Stimulated activated naive CD8-positive, alpha-beta T cell treated with anti-CD3 and anti-CD28 coated beads, Interleukin-15, amount 100 ng/mL, for 72 hours (primary cell): ENCODE measurements at regions not wholly inside any gene's neighbourhood (a gene's known extent, or its start where the extent isn't known, plus 50 kb on each side); places are given as distances from the start of the nearest gene placed in this dataset.
A peak's percentile ranks its signal among the peaks of the same experiment; 100 is the strongest.
"Not testable (repeated sequence)": the region's sequence is repeated elsewhere in the genome, so short reads cannot be mapped to it uniquely, and the experiment has no call there.

ENCODE experiments used
- ATAC-seq: fragments of 150-1000 bp; cut with Tn5 transposase; 2 replicates; pipeline ENCODE4 v1.10.0; 2021; ENCODE audit warnings: mild to moderate bottlenecking, moderate library complexity
- DNase-seq, 2 donors: peaks; one replicate each; pipeline ENCODE4 v3.0.0; 2021 to 2022
- H3K27ac Mint-ChIP-seq, 2 donors: one replicate each; pipeline ENCODE4 v1.8.0; 2022; ENCODE audit warnings: mild to moderate bottlenecking in 2 of 2, mixed read lengths in 2 of 2, moderate library complexity in 2 of 2
- H3K27me3 Mint-ChIP-seq: one replicate; pipeline ENCODE4 v1.8.0; 2022; ENCODE audit warnings: mixed read lengths
- H3K4me1 Mint-ChIP-seq: one replicate; pipeline ENCODE4 v1.8.0; 2022; ENCODE audit warnings: mild to moderate bottlenecking, mixed read lengths
- H3K4me3 Mint-ChIP-seq, 2 donors: one replicate each; pipeline ENCODE4 v1.8.0; 2022; ENCODE audit warnings: mild to moderate bottlenecking in 2 of 2, mixed read lengths in 2 of 2, moderate library complexity in 1 of 2
- H3K9me3 Mint-ChIP-seq, 2 donors: one replicate each; pipeline ENCODE4 v1.8.0; 2022; ENCODE audit warnings: mixed read lengths in 2 of 2

GRCh38 chr9:115680231-115680630 lies 473.4 kb upstream of the PAPPA start:
- H3K9me3 Mint-ChIP-seq = peaks cover 5 to 12% of the 10 kb centered on the region in 2 donors
- ATAC-seq = no peak
- no peak for DNase-seq
- H3K27me3 Mint-ChIP-seq = no peaks in the 10 kb centered on the region
- no peak overlapping the region for H3K27ac Mint-ChIP-seq
- H3K4me3 Mint-ChIP-seq = no peak overlapping the region
- no peaks in the 10 kb centered on the region for H3K4me1 Mint-ChIP-seq

- ATAC-seq = no peak
- no peak for DNase-seq
- Mint-ChIP-seq H3K27ac (no peak overlapping the region), H3K9me3 (peaks cover 9 to 11% of the 10 kb centered on the region in 2 donors), H3K4me1 (no peaks in the 10 kb centered on the region), H3K4me3 (no peak overlapping the region), H3K27me3 (no peaks in the 10 kb centered on the region)
These were observed 472.0 kb upstream of the PAPPA start for GRCh38 chr9:115681585-115681984.

DNA sequence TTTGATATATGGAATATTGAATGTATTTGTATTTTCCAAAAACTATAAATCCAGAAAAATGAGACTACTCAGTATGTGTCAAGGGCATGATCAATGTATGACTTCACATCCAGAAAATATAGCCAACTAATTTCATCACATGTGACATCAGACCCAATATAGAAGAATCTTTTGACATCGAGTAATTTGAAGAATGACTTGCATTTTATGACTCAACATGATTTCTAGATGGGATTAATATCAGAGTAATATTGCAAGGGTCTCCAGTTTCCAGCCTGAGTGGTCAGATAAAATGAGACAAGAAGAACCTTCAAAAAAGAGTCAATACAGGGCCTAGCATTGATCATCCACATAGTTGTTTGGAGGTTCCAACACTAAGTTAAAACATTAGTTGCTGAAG lies 467.5 kb upstream of the PAPPA start:
- Mint-ChIP-seq H3K9me3 (peaks cover 0 to 4% of the 10 kb centered on the region in 2 donors), H3K27me3 (no peaks in the 10 kb centered on the region), H3K4me3 (no peak overlapping the region), H3K4me1 (no peaks in the 10 kb centered on the region), H3K27ac (no peak overlapping the region)
- ATAC-seq (no peak), DNase-seq (no peak)

DNA sequence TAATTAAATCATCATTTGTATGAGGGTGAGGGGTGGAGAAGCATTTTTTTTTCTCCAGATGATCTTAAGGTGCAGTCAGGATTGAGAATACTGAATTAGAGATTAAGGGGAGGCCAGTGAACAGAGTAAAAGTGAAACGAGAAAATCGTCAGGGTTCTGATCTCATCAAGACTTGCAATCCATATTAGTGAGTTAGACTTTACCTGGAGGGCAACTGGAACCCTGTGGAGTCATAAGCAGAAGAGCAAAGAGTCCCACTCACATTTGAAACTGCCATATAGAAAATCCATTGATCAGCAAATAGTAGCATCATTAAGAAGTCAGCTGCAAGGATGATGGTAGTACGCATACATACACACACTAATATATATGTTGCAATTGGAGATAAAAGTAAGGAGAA lies 466.2 kb upstream of the PAPPA start:
- H3K9me3 Mint-ChIP-seq = peaks cover 0 to 4% of the 10 kb centered on the region in 2 donors
- no peak for ATAC-seq
- H3K27me3 Mint-ChIP-seq = no peaks in the 10 kb centered on the region
- no peak for DNase-seq
- no peaks in the 10 kb centered on the region for H3K4me1 Mint-ChIP-seq
- peak overlapping the region in 1 of 2 donors; percentile 66 for H3K27ac Mint-ChIP-seq
- no peak overlapping the region for H3K4me3 Mint-ChIP-seq

GRCh38 chr9:115689331-115689730 lies 464.3 kb upstream of the PAPPA start:
- no peak overlapping the region for H3K27ac Mint-ChIP-seq
- DNase-seq = no peak
- H3K9me3 Mint-ChIP-seq = peaks cover 0 to 4% of the 10 kb centered on the region in 2 donors
- H3K27me3 Mint-ChIP-seq = no peaks in the 10 kb centered on the region
- H3K4me1 Mint-ChIP-seq = no peaks in the 10 kb centered on the region
- ATAC-seq = no peak
- no peak overlapping the region for H3K4me3 Mint-ChIP-seq

- Mint-ChIP-seq H3K27ac (no peak overlapping the region), H3K9me3 (no peaks in the 10 kb centered on the region), H3K27me3 (no peaks in the 10 kb centered on the region), H3K4me1 (no peaks in the 10 kb centered on the region), H3K4me3 (no peak overlapping the region)
- ATAC-seq = no peak
- DNase-seq = no peak
These were observed 462.6 kb upstream of the PAPPA start for GRCh38 chr9:115690786-115691496.

DNA sequence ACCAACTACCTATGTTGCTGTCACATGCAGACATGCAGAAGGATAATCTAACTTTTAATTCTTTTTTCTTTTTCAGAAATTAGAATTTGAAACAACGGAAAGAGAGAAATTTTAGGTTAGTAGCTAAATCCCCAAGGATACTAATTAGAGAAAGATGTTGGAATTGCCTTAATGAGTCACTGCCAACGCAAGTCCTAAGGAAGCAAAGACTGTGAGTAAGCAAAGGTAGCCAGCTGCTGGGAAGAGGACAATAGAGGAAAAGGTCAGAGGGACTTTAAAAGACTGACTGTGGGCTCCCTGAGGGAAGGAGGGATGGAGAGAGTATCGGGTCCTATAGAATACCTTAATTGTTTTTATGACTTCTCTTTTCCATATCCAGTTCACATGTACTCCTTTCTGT lies 461.9 kb upstream of the PAPPA start:
- no peak for DNase-seq
- H3K4me3 Mint-ChIP-seq = no peak overlapping the region
- H3K9me3 Mint-ChIP-seq = no peaks in the 10 kb centered on the region
- H3K27ac Mint-ChIP-seq = no peak overlapping the region
- ATAC-seq = no peak
- no peaks in the 10 kb centered on the region for H3K27me3 Mint-ChIP-seq
- no peaks in the 10 kb centered on the region for H3K4me1 Mint-ChIP-seq

DNA sequence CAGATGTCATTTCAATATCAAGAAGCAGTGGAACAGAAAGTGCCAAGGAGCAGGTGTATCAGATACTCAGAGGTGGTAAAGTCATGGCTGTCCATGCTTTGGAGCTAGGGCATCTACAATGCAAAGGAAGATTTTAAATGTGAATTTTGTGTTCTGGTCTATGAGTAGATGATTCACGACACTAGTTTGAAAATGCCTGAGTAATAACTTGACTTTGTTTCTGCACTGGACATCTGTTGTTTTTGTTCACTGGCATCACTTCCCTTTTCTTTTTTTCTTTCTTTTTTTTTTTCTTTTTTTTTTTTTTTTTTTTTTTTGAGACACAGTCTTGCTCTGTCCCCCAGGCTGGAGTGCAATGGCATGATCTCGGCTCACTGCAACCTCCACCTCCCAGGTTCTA lies 460.7 kb upstream of the PAPPA start:
- not testable (repeated sequence) for H3K4me3 Mint-ChIP-seq, H3K4me1 Mint-ChIP-seq, ATAC-seq, H3K9me3 Mint-ChIP-seq, DNase-seq, H3K27me3 Mint-ChIP-seq, H3K27ac Mint-ChIP-seq

DNA sequence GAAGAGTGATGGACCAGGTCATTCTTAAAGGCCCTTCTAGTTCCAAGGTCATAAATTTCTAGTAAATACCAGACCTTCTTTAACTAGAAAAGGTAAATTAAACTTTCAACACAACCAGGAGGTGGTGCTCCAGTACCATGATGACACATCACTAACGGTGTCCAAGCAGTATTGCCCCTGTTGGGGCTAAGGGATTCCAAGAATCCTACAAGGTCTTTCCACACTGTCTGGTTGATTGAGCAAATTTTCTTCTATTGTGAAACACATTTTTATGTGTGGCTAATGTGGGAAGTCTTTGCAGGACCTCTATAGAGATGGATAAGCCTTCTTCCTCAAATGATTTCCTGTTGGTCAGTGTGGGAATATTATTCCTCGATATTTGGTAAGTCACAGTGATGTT lies 459.6 kb upstream of the PAPPA start:
- Mint-ChIP-seq H3K9me3 (peaks cover 0 to 6% of the 10 kb centered on the region in 2 donors), H3K4me3 (no peak overlapping the region), H3K27me3 (no peaks in the 10 kb centered on the region), H3K27ac (no peak overlapping the region), H3K4me1 (no peaks in the 10 kb centered on the region)
- ATAC-seq (no peak), DNase-seq (no peak)

- no peak for DNase-seq
- Mint-ChIP-seq H3K27ac (no peak overlapping the region), H3K9me3 (peaks cover 0 to 6% of the 10 kb centered on the region in 2 donors), H3K27me3 (no peaks in the 10 kb centered on the region), H3K4me1 (no peaks in the 10 kb centered on the region), H3K4me3 (no peak overlapping the region)
- no peak for ATAC-seq
These were observed 458.6 kb upstream of the PAPPA start for GRCh38 chr9:115694991-115695390.

DNA sequence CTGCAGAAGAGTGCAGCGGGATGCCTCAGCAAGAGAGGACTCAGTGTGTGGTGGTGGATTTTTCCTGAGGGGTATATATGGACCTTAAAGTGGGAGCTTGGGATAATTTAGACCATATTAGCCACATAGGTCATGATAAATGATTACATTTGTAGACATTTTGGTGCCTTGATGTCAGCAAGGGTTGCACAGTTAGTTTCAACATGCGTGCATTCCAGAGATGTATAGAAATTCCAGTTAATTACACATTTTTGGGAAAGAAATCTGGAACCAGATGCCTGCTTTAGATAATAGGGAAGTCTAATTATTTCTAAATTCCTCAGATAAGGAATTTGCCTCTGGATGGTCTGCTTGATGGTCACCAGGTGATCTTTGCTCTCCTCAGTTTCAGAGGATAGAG lies 440.6 kb upstream of the PAPPA start:
- Mint-ChIP-seq H3K27me3 (no peaks in the 10 kb centered on the region), H3K4me1 (no peaks in the 10 kb centered on the region), H3K9me3 (peaks cover 0 to 8% of the 10 kb centered on the region in 2 donors), H3K27ac (no peak overlapping the region), H3K4me3 (no peak overlapping the region)
- ATAC-seq (no peak), DNase-seq (no peak)

GRCh38 chr9:115715666-115716065 lies 437.9 kb upstream of the PAPPA start:
- ATAC-seq (no peak), DNase-seq (no peak)
- peaks cover 0 to 8% of the 10 kb centered on the region in 2 donors for H3K9me3 Mint-ChIP-seq
- no peaks in the 10 kb centered on the region for H3K27me3 Mint-ChIP-seq
- no peaks in the 10 kb centered on the region for H3K4me1 Mint-ChIP-seq
- H3K4me3 Mint-ChIP-seq = no peak overlapping the region
- no peak overlapping the region for H3K27ac Mint-ChIP-seq

- no peak for ATAC-seq
- Mint-ChIP-seq H3K27me3 (no peaks in the 10 kb centered on the region), H3K4me1 (no peaks in the 10 kb centered on the region), H3K4me3 (no peak overlapping the region), H3K27ac (no peak overlapping the region), H3K9me3 (peaks cover 0 to 5% of the 10 kb centered on the region in 2 donors)
- no peak for DNase-seq
These were observed 436.3 kb upstream of the PAPPA start for GRCh38 chr9:115717298-115717697.

DNA sequence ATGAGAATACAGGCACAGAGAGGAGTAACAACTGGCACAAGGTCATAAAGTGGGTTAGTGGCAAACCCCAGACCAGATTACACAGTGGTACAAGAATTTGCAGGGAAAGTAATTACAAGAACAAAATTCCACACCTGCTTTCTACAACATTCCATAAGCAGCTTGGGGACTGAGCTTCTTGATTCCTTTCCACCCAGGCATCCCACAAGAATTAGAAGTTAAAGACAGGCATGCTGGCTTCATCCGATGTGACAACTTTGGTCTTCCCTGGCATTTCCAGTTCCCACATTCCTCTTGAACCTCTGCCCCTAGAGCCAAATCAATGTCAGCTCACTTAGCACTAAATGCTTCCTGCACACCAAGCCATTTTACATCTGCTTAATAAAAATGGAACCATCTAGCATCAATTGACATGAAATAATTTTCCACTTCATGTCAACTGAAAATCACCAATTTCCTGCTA lies 435.8 kb upstream of the PAPPA start:
- DNase-seq (no peak), ATAC-seq (no peak)
- H3K4me3 Mint-ChIP-seq = no peak overlapping the region
- no peak overlapping the region for H3K27ac Mint-ChIP-seq
- H3K27me3 Mint-ChIP-seq = no peaks in the 10 kb centered on the region
- H3K4me1 Mint-ChIP-seq = no peaks in the 10 kb centered on the region
- H3K9me3 Mint-ChIP-seq = peaks cover 0 to under 1% of the 10 kb centered on the region in 2 donors

DNA sequence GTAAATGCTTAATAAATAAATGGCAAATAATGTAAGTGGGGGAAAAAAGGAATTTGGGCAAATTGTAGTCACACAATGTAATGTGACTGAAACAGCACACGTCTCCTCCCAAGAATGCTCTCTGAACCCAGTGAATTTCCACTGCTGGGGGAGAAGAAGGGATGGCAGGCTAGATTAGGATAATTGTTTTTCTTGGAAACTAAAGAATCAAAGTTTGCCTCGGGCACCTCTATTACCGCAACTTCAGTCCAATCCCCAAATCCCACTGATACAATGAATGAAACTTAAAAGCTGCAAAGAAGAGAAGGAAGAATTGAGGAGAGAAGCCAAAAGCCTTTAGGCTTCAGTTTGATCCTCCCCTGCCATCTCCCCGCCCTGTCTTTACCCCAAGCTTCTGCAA lies 423.2 kb upstream of the PAPPA start:
- Mint-ChIP-seq H3K4me3 (no peak overlapping the region), H3K27me3 (no peaks in the 10 kb centered on the region), H3K27ac (no peak overlapping the region), H3K4me1 (no peaks in the 10 kb centered on the region), H3K9me3 (peaks cover 10 to 30% of the 10 kb centered on the region in 2 donors)
- DNase-seq = no peak
- no peak for ATAC-seq

- ATAC-seq (no peak), DNase-seq (no peak)
- Mint-ChIP-seq H3K4me1 (no peaks in the 10 kb centered on the region), H3K9me3 (peaks cover 10 to 25% of the 10 kb centered on the region in 2 donors), H3K4me3 (no peak overlapping the region), H3K27ac (no peak overlapping the region), H3K27me3 (no peaks in the 10 kb centered on the region)
These were observed 422.7 kb upstream of the PAPPA start for GRCh38 chr9:115730845-115731244.
